ENCODE measurements at regions not wholly inside any gene's neighbourhood (a gene's known extent, or its start where the extent isn't known, plus 50 kb on each side); places are given as distances from the start of the nearest gene placed in this dataset.

DNA sequence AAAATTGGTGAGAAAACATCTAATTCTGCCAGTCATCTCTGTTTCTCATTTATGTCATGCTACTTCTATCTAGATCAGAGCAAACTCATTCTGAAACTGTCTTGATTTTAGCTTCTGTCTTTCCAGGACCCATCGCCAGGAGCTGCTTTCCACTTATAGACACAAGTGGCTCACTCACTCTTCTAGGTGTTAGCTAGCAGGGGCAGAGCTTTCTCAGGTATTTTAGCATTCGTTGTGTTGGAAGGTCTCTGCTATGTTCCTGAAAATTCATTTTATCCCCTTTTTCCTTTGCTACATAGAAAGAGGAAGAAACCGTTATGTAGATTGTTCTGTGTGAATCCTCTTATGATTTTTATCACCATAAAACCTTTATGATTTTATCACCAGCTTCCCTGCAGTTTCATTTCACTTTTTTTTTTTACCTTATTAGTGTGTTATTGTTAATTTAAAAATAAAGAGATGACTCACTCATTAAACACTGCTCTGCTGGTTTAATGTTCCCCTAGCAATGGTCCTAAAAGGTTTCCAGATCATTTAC is 246.6 kb upstream of the AADAT start:
- H3K9me3 ChIP-seq (ENCODE audit: control insufficient read depth, low read length) = no peaks in the 10 kb centered on the region
- DNase-seq = no peak
- no peak for ATAC-seq (ENCODE audit: low FRiP score)
- 74 to 81% methylated on average over 3 of the region's 3 CpGs for WGBS, 2 donors
- no peaks in the 10 kb centered on the region for H3K36me3 ChIP-seq (ENCODE audit: control insufficient read depth in 1 of 2, insufficient read depth in 2 of 2, low read length in 1 of 2)
- no peak overlapping the region for H3K4me3 ChIP-seq (ENCODE audit: low read length in 2 of 2)
- no peaks in the 10 kb centered on the region for H3K4me1 ChIP-seq (ENCODE audit: control insufficient read depth in 1 of 2, insufficient read depth in 2 of 2, low read length in 2 of 2)
- intact Hi-C loops (cut with DNase I) = no loop called here
- no peaks in the 10 kb centered on the region for H3K27me3 ChIP-seq (ENCODE audit: control insufficient read depth in 1 of 2, insufficient read depth in 2 of 2, low read length in 1 of 2)
- no peak overlapping the region for H3K27ac ChIP-seq (ENCODE audit: low read depth in 1 of 2, low read length in 2 of 2)

DNA sequence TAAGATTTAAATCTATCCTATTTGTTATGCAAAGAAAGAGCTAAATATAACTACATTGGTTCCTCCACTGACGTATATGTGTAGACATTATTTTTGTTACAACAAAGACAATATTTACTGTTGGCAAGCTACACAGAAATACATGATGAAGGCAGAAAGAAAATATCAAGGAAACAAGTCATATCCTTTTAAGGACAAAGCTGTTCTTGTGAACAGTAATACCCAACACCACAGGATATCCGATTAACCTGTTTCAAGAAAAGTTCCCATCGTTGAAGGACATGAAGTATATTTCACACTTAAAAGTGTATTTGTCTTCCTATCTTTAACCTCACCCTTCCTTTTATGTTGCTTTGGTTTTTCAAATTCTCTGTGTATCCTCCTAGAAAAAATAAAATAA is 235.8 kb upstream of the AADAT start:
- H3K27me3 ChIP-seq (ENCODE audit: control insufficient read depth in 1 of 2, insufficient read depth in 2 of 2, low read length in 1 of 2) = no peaks in the 10 kb centered on the region
- WGBS, 2 donors = 39 to 41% methylated on average over 3 of the region's 3 CpGs
- H3K4me1 ChIP-seq (ENCODE audit: control insufficient read depth in 1 of 2, insufficient read depth in 2 of 2, low read length in 2 of 2) = no peaks in the 10 kb centered on the region
- ATAC-seq (ENCODE audit: low FRiP score) (no peak), DNase-seq (no peak)
- intact Hi-C loops (cut with DNase I) = no loop called here
- no peak overlapping the region for H3K4me3 ChIP-seq (ENCODE audit: low read length in 2 of 2)
- H3K27ac ChIP-seq (ENCODE audit: low read depth in 1 of 2, low read length in 2 of 2) = no peak overlapping the region
- no peaks in the 10 kb centered on the region for H3K36me3 ChIP-seq (ENCODE audit: control insufficient read depth in 1 of 2, insufficient read depth in 2 of 2, low read length in 1 of 2)
- H3K9me3 ChIP-seq (ENCODE audit: control insufficient read depth, low read length) = no peaks in the 10 kb centered on the region

DNA sequence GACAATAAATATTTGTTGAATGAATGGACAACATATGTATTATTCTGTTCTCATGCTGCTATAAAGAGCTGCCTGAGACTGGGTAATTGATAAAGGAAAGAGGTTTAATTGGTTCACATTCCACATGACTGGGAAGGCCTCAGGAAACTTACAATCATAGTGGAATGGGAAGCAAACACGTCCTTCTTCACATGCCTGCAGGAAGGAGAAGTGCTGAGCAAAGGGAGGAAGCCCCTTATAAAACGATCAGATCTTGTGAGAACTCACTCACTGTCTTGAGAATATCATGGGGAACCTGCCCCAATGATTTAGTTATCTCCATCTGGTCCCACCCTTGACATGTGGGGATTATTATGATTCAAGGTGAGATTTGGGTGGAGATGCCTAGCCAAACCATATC is 233.9 kb upstream of the AADAT start:
- 66 to 73% methylated on average over 2 of the region's 2 CpGs for WGBS, 2 donors
- intact Hi-C loops (cut with DNase I) = no loop called here
- no peak for DNase-seq
- Histone ChIP-seq H3K4me1 (ENCODE audit: control insufficient read depth in 1 of 2, insufficient read depth in 2 of 2, low read length in 2 of 2) (no peaks in the 10 kb centered on the region), H3K36me3 (ENCODE audit: control insufficient read depth in 1 of 2, insufficient read depth in 2 of 2, low read length in 1 of 2) (no peaks in the 10 kb centered on the region), H3K27ac (ENCODE audit: low read depth in 1 of 2, low read length in 2 of 2) (no peak overlapping the region), H3K4me3 (ENCODE audit: low read length in 2 of 2) (no peak overlapping the region), H3K27me3 (ENCODE audit: control insufficient read depth in 1 of 2, insufficient read depth in 2 of 2, low read length in 1 of 2) (no peaks in the 10 kb centered on the region), H3K9me3 (ENCODE audit: control insufficient read depth, low read length) (no peaks in the 10 kb centered on the region)
- ATAC-seq (ENCODE audit: low FRiP score) = no peak

DNA sequence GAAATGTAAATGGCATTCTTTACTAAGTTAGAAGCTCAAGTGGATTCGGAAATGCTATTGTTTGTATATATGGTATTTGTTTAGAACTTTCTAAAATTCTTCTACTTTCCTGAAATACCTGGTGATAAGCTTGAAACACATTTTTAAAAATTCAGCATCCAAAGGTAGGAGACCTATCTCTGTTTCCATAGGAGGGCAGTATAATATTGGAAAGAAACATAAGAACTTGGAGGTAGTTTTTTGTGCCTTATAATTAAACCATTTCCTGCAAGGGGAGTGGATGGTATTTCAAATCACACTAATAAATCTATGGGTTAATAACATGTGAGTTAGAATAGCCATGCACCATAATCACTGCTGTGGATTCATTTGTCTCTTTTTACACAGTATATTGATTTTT is 217.4 kb upstream of the AADAT start:
- intact Hi-C loops (cut with DNase I) = no loop called here
- H3K4me1 ChIP-seq (ENCODE audit: control insufficient read depth in 1 of 2, insufficient read depth in 2 of 2, low read length in 2 of 2) = no peaks in the 10 kb centered on the region
- ATAC-seq (ENCODE audit: low FRiP score) = no peak
- no peak for DNase-seq
- no peaks in the 10 kb centered on the region for H3K36me3 ChIP-seq (ENCODE audit: control insufficient read depth in 1 of 2, insufficient read depth in 2 of 2, low read length in 1 of 2)
- no peaks in the 10 kb centered on the region for H3K27me3 ChIP-seq (ENCODE audit: control insufficient read depth in 1 of 2, insufficient read depth in 2 of 2, low read length in 1 of 2)
- H3K27ac ChIP-seq (ENCODE audit: low read depth in 1 of 2, low read length in 2 of 2) = no peak overlapping the region
- H3K9me3 ChIP-seq (ENCODE audit: control insufficient read depth, low read length) = no peaks in the 10 kb centered on the region
- no peak overlapping the region for H3K4me3 ChIP-seq (ENCODE audit: low read length in 2 of 2)
- 63 to 65% methylated on average over 1 of the region's 1 CpG for WGBS, 2 donors

DNA sequence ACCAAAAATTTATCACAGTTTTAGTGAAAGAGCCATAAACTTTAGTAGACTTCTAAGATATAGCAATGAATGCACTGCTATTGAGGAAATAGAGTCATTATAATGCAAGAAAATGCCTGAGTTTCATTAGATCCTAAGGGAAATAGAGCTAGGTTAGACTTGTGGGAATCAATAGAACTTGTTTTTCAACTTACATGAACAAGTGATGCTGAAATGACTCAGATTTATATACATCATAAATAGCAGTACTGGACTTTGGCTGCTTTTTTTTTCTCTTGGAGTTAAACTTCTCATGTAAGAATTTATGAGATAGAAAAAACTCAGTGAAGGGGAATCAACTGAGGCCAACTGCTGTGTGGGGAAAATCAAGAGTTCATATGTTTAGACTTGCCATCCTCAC is 216.5 kb upstream of the AADAT start:
- Histone ChIP-seq H3K27ac (ENCODE audit: low read depth in 1 of 2, low read length in 2 of 2) (no peak overlapping the region), H3K36me3 (ENCODE audit: control insufficient read depth in 1 of 2, insufficient read depth in 2 of 2, low read length in 1 of 2) (no peaks in the 10 kb centered on the region), H3K9me3 (ENCODE audit: control insufficient read depth, low read length) (no peaks in the 10 kb centered on the region), H3K4me3 (ENCODE audit: low read length in 2 of 2) (no peak overlapping the region), H3K27me3 (ENCODE audit: control insufficient read depth in 1 of 2, insufficient read depth in 2 of 2, low read length in 1 of 2) (no peaks in the 10 kb centered on the region), H3K4me1 (ENCODE audit: control insufficient read depth in 1 of 2, insufficient read depth in 2 of 2, low read length in 2 of 2) (no peaks in the 10 kb centered on the region)
- ATAC-seq (ENCODE audit: low FRiP score) (no peak), DNase-seq (no peak)
- intact Hi-C loops (cut with DNase I) = no loop called here

DNA sequence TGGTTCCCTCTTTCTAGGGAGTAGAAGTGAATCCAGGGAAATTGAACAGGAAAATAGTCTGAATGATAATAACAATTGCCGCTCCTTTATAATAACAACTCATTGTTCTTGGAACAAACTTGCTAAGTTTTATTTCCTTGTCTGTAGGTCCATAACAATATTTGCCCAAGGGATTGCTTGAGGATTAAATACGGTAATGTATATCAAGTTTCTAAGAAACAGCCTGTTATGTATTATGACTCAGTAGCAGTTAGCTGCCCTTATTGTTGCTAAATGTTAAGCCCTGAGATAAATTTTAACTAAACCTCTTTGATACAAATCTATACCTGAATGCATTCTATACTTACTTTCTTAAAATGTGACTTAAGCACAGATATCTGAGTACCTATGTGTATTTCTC is 215.9 kb upstream of the AADAT start:
- H3K36me3 ChIP-seq (ENCODE audit: control insufficient read depth in 1 of 2, insufficient read depth in 2 of 2, low read length in 1 of 2) = no peaks in the 10 kb centered on the region
- H3K4me1 ChIP-seq (ENCODE audit: control insufficient read depth in 1 of 2, insufficient read depth in 2 of 2, low read length in 2 of 2) = no peaks in the 10 kb centered on the region
- 77 to 79% methylated on average over 2 of the region's 2 CpGs for WGBS, 2 donors
- ATAC-seq (ENCODE audit: low FRiP score) (no peak), DNase-seq (no peak)
- no peak overlapping the region for H3K4me3 ChIP-seq (ENCODE audit: low read length in 2 of 2)
- no peaks in the 10 kb centered on the region for H3K27me3 ChIP-seq (ENCODE audit: control insufficient read depth in 1 of 2, insufficient read depth in 2 of 2, low read length in 1 of 2)
- H3K9me3 ChIP-seq (ENCODE audit: control insufficient read depth, low read length) = no peaks in the 10 kb centered on the region
- H3K27ac ChIP-seq (ENCODE audit: low read depth in 1 of 2, low read length in 2 of 2) = no peak overlapping the region
- intact Hi-C loops (cut with DNase I) = no loop called here

DNA sequence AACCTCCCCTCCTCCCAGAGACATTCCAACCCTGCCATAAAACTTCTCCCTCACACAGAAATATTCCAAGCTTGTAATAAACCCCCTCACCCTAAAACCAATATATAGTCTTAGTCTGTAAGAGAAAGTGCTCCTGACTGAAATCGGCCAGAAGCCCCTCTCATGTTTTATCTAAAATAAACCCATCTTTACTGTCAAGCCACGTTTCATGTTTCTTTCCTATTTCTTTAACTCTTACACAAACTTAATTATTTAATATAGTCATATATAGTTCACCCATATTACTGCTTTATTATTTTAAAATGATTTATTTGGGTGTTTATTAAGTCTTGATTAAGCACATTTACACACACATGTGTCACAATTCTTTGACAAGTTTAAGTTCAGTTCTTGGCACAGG is 191.3 kb upstream of the AADAT start:
- 69 to 76% methylated on average over 2 of the region's 2 CpGs for WGBS, 2 donors
- intact Hi-C loops (cut with DNase I) = no loop called here

DNA sequence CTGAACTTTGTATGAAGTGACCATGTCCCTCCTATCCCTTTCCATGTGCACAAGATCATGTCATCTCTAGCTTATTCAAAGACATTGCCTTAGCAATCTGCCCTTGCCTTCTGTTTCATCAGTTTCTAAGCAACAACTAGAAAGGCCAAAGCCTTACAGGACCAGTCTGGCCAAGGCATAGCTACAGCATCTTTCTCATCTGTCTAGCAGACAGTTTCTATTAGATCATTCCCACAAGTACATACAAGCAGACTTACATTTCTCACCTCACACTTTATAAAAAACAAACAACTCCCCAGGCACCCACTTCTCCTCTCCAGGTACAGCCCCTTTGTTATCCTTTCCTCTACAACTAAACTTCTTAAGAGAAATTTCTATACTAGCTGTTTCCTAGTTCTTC is 188.7 kb upstream of the AADAT start:
- H3K36me3 ChIP-seq (ENCODE audit: control insufficient read depth in 1 of 2, insufficient read depth in 2 of 2, low read length in 1 of 2) = no peaks in the 10 kb centered on the region
- peaks cover 2% of the 10 kb centered on the region for H3K9me3 ChIP-seq (ENCODE audit: control insufficient read depth, low read length)
- H3K27me3 ChIP-seq (ENCODE audit: control insufficient read depth in 1 of 2, insufficient read depth in 2 of 2, low read length in 1 of 2) = peaks cover 0 to 2% of the 10 kb centered on the region in 2 donors
- no peaks in the 10 kb centered on the region for H3K4me1 ChIP-seq (ENCODE audit: control insufficient read depth in 1 of 2, insufficient read depth in 2 of 2, low read length in 2 of 2)
- H3K27ac ChIP-seq (ENCODE audit: low read depth in 1 of 2, low read length in 2 of 2) = no peak overlapping the region
- ATAC-seq (ENCODE audit: low FRiP score) (no peak), DNase-seq (no peak)
- H3K4me3 ChIP-seq (ENCODE audit: low read length in 2 of 2) = no peak overlapping the region
- intact Hi-C loops (cut with DNase I) = no loop called here

More for the DNA sequence above, 191.3 kb upstream of the AADAT start:
- Histone ChIP-seq H3K27me3 (ENCODE audit: control insufficient read depth in 1 of 2, insufficient read depth in 2 of 2, low read length in 1 of 2) (peaks cover 0 to 2% of the 10 kb centered on the region in 2 donors), H3K4me3 (ENCODE audit: low read length in 2 of 2) (no peak overlapping the region), H3K9me3 (ENCODE audit: control insufficient read depth, low read length) (peaks cover 2% of the 10 kb centered on the region), H3K27ac (ENCODE audit: low read depth in 1 of 2, low read length in 2 of 2) (no peak overlapping the region), H3K36me3 (ENCODE audit: control insufficient read depth in 1 of 2, insufficient read depth in 2 of 2, low read length in 1 of 2) (no peaks in the 10 kb centered on the region), H3K4me1 (ENCODE audit: control insufficient read depth in 1 of 2, insufficient read depth in 2 of 2, low read length in 2 of 2) (no peaks in the 10 kb centered on the region)
- ATAC-seq (ENCODE audit: low FRiP score) (no peak), DNase-seq (no peak)

DNA sequence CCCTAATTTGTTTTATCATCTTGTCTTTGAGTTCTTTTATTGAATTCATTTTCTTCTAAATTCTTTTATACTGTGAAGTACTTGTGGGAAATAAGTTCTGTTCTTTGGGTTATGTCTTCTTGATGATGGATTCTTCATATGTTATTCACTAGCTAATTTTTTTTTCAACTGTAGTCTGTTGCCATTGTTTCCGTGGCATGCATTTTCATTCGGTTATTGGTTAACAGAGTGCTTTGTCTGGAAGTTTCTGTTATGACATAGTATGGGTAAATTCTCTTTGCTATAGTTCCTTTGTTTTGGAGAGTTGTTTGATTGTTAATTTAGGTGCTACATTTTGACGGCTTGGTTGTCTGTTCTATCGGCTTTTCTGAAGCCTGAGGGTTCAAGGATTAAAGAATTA is 184.9 kb upstream of the AADAT start:
- peaks cover 2% of the 10 kb centered on the region for H3K9me3 ChIP-seq (ENCODE audit: control insufficient read depth, low read length)
- intact Hi-C loops (cut with DNase I) = no loop called here
- H3K4me3 ChIP-seq (ENCODE audit: low read length in 2 of 2) = no peak overlapping the region
- no peak overlapping the region for H3K27ac ChIP-seq (ENCODE audit: low read depth in 1 of 2, low read length in 2 of 2)
- H3K4me1 ChIP-seq (ENCODE audit: control insufficient read depth in 1 of 2, insufficient read depth in 2 of 2, low read length in 2 of 2) = no peaks in the 10 kb centered on the region
- DNase-seq = no peak
- no peak for ATAC-seq (ENCODE audit: low FRiP score)
- 74 to 81% methylated on average over 4 of the region's 4 CpGs for WGBS, 2 donors
- H3K36me3 ChIP-seq (ENCODE audit: control insufficient read depth in 1 of 2, insufficient read depth in 2 of 2, low read length in 1 of 2) = no peaks in the 10 kb centered on the region
- H3K27me3 ChIP-seq (ENCODE audit: control insufficient read depth in 1 of 2, insufficient read depth in 2 of 2, low read length in 1 of 2) = peaks cover 0 to 1% of the 10 kb centered on the region in 2 donors
